G401 (cell line): ENCODE measurements at regions not wholly inside any gene's neighbourhood (a gene's known extent, or its start where the extent isn't known, plus 50 kb on each side); places are given as distances from the start of the nearest gene placed in this dataset.
"Not testable (repeated sequence)": the region's sequence is repeated elsewhere in the genome, so short reads cannot be mapped to it uniquely, and the experiment has no call there.

Experiments used
- DNase-seq: peaks from one replicate; pipeline ENCODE4 v3.0.0-alpha.2; 2015; ENCODE audit warnings: low spot score
- in situ Hi-C: cut with HindIII; loops from 2 replicates; pipeline ENCODE4 v1.10.0; 2016; ENCODE audit warnings: low sequenced_read_pairs, mixed read lengths

- DNase-seq, in situ Hi-C loops: not testable (repeated sequence)
Observed at GRCh38 chr1:2851918-2852317, 50.4 kb upstream of the TTC34 start.

- in situ Hi-C loops = no loop called here
- DNase-seq = no peak
Observed at GRCh38 chr1:2853711-2854110, 52.2 kb upstream of the TTC34 start.

- in situ Hi-C loops = no loop called here
- no peak for DNase-seq
Observed at GRCh38 chr1:2854151-2854550, 52.7 kb upstream of the TTC34 start.

GRCh38 chr1:2854611-2855010, 53.1 kb upstream of the TTC34 start:
- in situ Hi-C loops = no loop called here
- no peak for DNase-seq

GRCh38 chr1:2855206-2856065, 53.9 kb upstream of the TTC34 start:
- in situ Hi-C loops = no loop called here

GRCh38 chr1:2856066-2856390, 54.5 kb upstream of the TTC34 start:
- DNase-seq = no peak
- in situ Hi-C loops = no loop called here

More at GRCh38 chr1:2855206-2856065, 53.9 kb upstream of the TTC34 start:
- no peak for DNase-seq

- in situ Hi-C loops = no loop called here
- DNase-seq = no peak
Observed at GRCh38 chr1:2856676-2857375, 55.3 kb upstream of the TTC34 start.

GRCh38 chr1:2857521-2857920, 56.0 kb upstream of the TTC34 start:
- in situ Hi-C loops = no loop called here
- no peak for DNase-seq

- in situ Hi-C loops = no loop called here
Observed at GRCh38 chr1:2858676-2859075, 57.2 kb upstream of the TTC34 start.

GRCh38 chr1:2859219-2859880, 57.9 kb upstream of the TTC34 start:
- in situ Hi-C loops = no loop called here

More at GRCh38 chr1:2858676-2859075, 57.2 kb upstream of the TTC34 start:
- no peak for DNase-seq

GRCh38 chr1:2859881-2860430, 58.5 kb upstream of the TTC34 start:
- in situ Hi-C loops = no loop called here
- no peak for DNase-seq

More at GRCh38 chr1:2859219-2859880, 57.9 kb upstream of the TTC34 start:
- no peak for DNase-seq

- in situ Hi-C loops = no loop called here
- DNase-seq = no peak
Observed at GRCh38 chr1:2860476-2861142, 59.1 kb upstream of the TTC34 start.

GRCh38 chr1:2861143-2861987, 59.9 kb upstream of the TTC34 start:
- DNase-seq = no peak
- in situ Hi-C loops = no loop called here

GRCh38 chr1:2861988-2862813, 60.7 kb upstream of the TTC34 start:
- no peak for DNase-seq
- in situ Hi-C loops = no loop called here

- in situ Hi-C loops = no loop called here
- DNase-seq = no peak
Observed at GRCh38 chr1:2862814-2863647, 61.5 kb upstream of the TTC34 start.

- in situ Hi-C loops = no loop called here
- no peak for DNase-seq
Observed at GRCh38 chr1:2863648-2863963, 62.1 kb upstream of the TTC34 start.
